Trophoblast cell (in vitro differentiated cells and primary cell): ENCODE measurements at regions not wholly inside any gene's neighbourhood (a gene's known extent, or its start where the extent isn't known, plus 50 kb on each side); places are given as distances from the start of the nearest gene placed in this dataset.

Experiments used
- DNase-seq, 2 donors: peaks; one replicate each; pipeline ENCODE4 v3.0.0-alpha.2; 2016
- H2AFZ ChIP-seq: 2 replicates; pipeline ENCODE4 v1.6.1; 2013; ENCODE audit warnings: low read length, moderate library complexity, mild to moderate bottlenecking; ENCODE audit not compliant: insufficient read depth, poor library complexity
- H2AK5ac ChIP-seq: 2 replicates; pipeline ENCODE4 v1.6.1; 2013; ENCODE audit warnings: mild to moderate bottlenecking, low read length
- H2BK120ac ChIP-seq: 2 replicates; pipeline ENCODE4 v1.6.1; 2013; ENCODE audit warnings: low read length, mild to moderate bottlenecking, moderate library complexity; ENCODE audit not compliant: insufficient read depth, poor library complexity
- H2BK12ac ChIP-seq: 2 replicates; pipeline ENCODE4 v1.6.1; 2013; ENCODE audit warnings: mild to moderate bottlenecking, low read length, moderate library complexity
- H2BK5ac ChIP-seq: 2 replicates; pipeline ENCODE4 v1.6.1; 2013; ENCODE audit warnings: low read length, low read depth, moderate library complexity, mild to moderate bottlenecking; ENCODE audit not compliant: poor library complexity
- H3K14ac ChIP-seq: 2 replicates; pipeline ENCODE4 v1.6.1; 2013; ENCODE audit warnings: mild to moderate bottlenecking, low read length
- H3K18ac ChIP-seq: 2 replicates; pipeline ENCODE4 v1.6.1; 2013; ENCODE audit warnings: mild to moderate bottlenecking, low read length
- H3K23ac ChIP-seq: 2 replicates; pipeline ENCODE4 v1.6.1; 2013; ENCODE audit warnings: low read length
- H3K27ac ChIP-seq: 2 replicates; pipeline ENCODE4 v1.5.1; 2013; ENCODE audit warnings: low read depth, mild to moderate bottlenecking, inconsistent platforms, low read length, moderate library complexity
- H3K27me3 ChIP-seq: 2 replicates; pipeline ENCODE4 v1.6.1; 2013; ENCODE audit warnings: inconsistent platforms, mild to moderate bottlenecking, low read length, moderate library complexity; ENCODE audit not compliant: insufficient read depth
- H3K36me3 ChIP-seq, 2 experiments: 1 replicate in 1 of 2; 2 replicates in 1 of 2; pipeline ENCODE4 v1.6.1; 2013; ENCODE audit warnings: low read length in 2 of 2, mild to moderate bottlenecking in 2 of 2, moderate library complexity in 1 of 2; ENCODE audit not compliant: insufficient read depth in 2 of 2, control insufficient read depth in 1 of 2
- H3K4ac ChIP-seq: 2 replicates; pipeline ENCODE4 v1.6.1; 2013; ENCODE audit warnings: low read depth, mild to moderate bottlenecking, low read length, moderate library complexity
- H3K4me1 ChIP-seq, 2 experiments: 1 replicate in 1 of 2; 2 replicates in 1 of 2; pipeline ENCODE4 v1.6.1; 2013; ENCODE audit warnings: low read length in 2 of 2, mild to moderate bottlenecking in 2 of 2, moderate library complexity in 1 of 2; ENCODE audit not compliant: insufficient read depth in 2 of 2, control insufficient read depth in 1 of 2
- H3K4me2 ChIP-seq: 2 replicates; pipeline ENCODE4 v1.6.1; 2013; ENCODE audit warnings: inconsistent platforms, mild to moderate bottlenecking, low read length, moderate library complexity
- H3K4me3 ChIP-seq: 2 replicates; pipeline ENCODE4 v1.5.1; 2013; ENCODE audit warnings: mild to moderate bottlenecking, low read depth, low read length, inconsistent platforms
- H3K79me1 ChIP-seq: one replicate; pipeline ENCODE4 v1.6.1; 2013; ENCODE audit warnings: low read length
- H3K79me2 ChIP-seq: 2 replicates; pipeline ENCODE4 v1.6.1; 2013; ENCODE audit warnings: low read length, mild to moderate bottlenecking; ENCODE audit not compliant: control insufficient read depth, insufficient read depth, poor library complexity
- H3K9ac ChIP-seq: 2 replicates; pipeline ENCODE4 v1.6.1; 2013; ENCODE audit warnings: mild to moderate bottlenecking, low read length
- H3K9me3 ChIP-seq: 2 replicates; pipeline ENCODE4 v1.6.1; 2013; ENCODE audit warnings: low read depth, mild to moderate bottlenecking, control low read depth, inconsistent platforms, low read length; ENCODE audit not compliant: insufficient read depth
- H4K12ac ChIP-seq: 2 replicates; pipeline ENCODE4 v1.6.1; 2013; ENCODE audit warnings: low read depth, mild to moderate bottlenecking, low read length, moderate library complexity
- H4K8ac ChIP-seq: 2 replicates; pipeline ENCODE4 v1.6.1; 2013; ENCODE audit warnings: low read depth, mild to moderate bottlenecking, low read length, moderate library complexity
- H4K91ac ChIP-seq: one replicate; pipeline ENCODE4 v1.6.1; 2013; ENCODE audit warnings: low read depth, mild to moderate bottlenecking, low read length, moderate library complexity
- WGBS: extraction: QIAGEN DNeasy Blood & Tissue Kit; methylation state at CpG from one replicate; pipeline ENCODE4 v1.1.7; 2013; ENCODE audit warnings: missing lambda C conversion rate; ENCODE audit not compliant: insufficient read length, insufficient coverage; ENCODE audit errors: extremely low coverage; 5-methylcytosine and 5-hydroxymethylcytosine counted together

DNA sequence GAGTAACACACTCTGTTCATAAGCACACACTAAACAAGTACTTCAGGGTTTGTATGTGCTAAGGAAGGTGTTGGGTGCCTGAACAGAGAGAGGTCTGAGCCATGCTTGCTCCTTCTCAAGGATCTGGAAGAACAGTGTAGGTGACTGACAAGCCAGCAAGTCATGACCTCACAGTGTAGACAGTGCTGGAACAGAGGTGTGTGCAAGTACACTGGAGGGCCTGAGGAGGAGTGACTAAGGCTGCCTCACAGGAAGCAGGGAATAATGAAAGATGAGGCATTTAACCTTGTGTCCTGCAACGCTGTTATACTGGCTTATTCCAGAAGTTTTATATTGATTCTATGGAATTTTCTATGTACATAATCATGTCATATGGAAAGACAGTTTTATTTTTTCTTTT lies 83.9 kb downstream of the TMEM174 start:
- H4K91ac ChIP-seq: no peak overlapping the region
- H4K8ac ChIP-seq: no peak overlapping the region
- no peak overlapping the region for H2AFZ ChIP-seq
- H3K23ac ChIP-seq: no peak overlapping the region
- no peak overlapping the region for H3K4me2 ChIP-seq
- H3K27ac ChIP-seq: no peak overlapping the region
- peaks cover 2% of the 10 kb centered on the region for H3K9me3 ChIP-seq
- H2AK5ac ChIP-seq: no peak overlapping the region
- no peak overlapping the region for H3K9ac ChIP-seq
- no peak overlapping the region for H3K4ac ChIP-seq
- DNase-seq: no peak
- H4K12ac ChIP-seq: no peak overlapping the region
- no peaks in the 10 kb centered on the region for H3K36me3 ChIP-seq
- H3K79me1 ChIP-seq: no peaks in the 10 kb centered on the region
- no CpG with 5 or more reads among the region's 1 CpG for WGBS
- H2BK120ac ChIP-seq: no peak overlapping the region
- H3K4me1 ChIP-seq: no peaks in the 10 kb centered on the region
- no peaks in the 10 kb centered on the region for H3K27me3 ChIP-seq
- no peak overlapping the region for H3K4me3 ChIP-seq
- H2BK12ac ChIP-seq: no peak overlapping the region
- H3K14ac ChIP-seq: no peak overlapping the region
- H3K79me2 ChIP-seq: no peaks in the 10 kb centered on the region
- H2BK5ac ChIP-seq: no peak overlapping the region
- no peak overlapping the region for H3K18ac ChIP-seq

GRCh38 chr5:73256462-73256861 lies 83.5 kb downstream of the TMEM174 start:
- no peak overlapping the region for H3K23ac ChIP-seq
- H3K9me3 ChIP-seq: peaks cover 2% of the 10 kb centered on the region
- no peak overlapping the region for H3K27ac ChIP-seq
- no peak overlapping the region for H2AFZ ChIP-seq
- H4K91ac ChIP-seq: no peak overlapping the region
- no peak for DNase-seq
- H3K79me1 ChIP-seq: no peaks in the 10 kb centered on the region
- no peaks in the 10 kb centered on the region for H3K36me3 ChIP-seq
- H3K18ac ChIP-seq: no peak overlapping the region
- no peak overlapping the region for H3K4ac ChIP-seq
- WGBS: no CpG with 5 or more reads among the region's 2 CpGs
- H3K79me2 ChIP-seq: no peaks in the 10 kb centered on the region
- no peak overlapping the region for H2AK5ac ChIP-seq
- H3K14ac ChIP-seq: no peak overlapping the region
- no peak overlapping the region for H2BK5ac ChIP-seq
- H3K4me1 ChIP-seq: no peaks in the 10 kb centered on the region
- H2BK12ac ChIP-seq: no peak overlapping the region
- H3K27me3 ChIP-seq: no peaks in the 10 kb centered on the region
- no peak overlapping the region for H4K12ac ChIP-seq
- no peak overlapping the region for H3K4me3 ChIP-seq
- H3K9ac ChIP-seq: no peak overlapping the region
- no peak overlapping the region for H3K4me2 ChIP-seq
- H4K8ac ChIP-seq: no peak overlapping the region
- H2BK120ac ChIP-seq: no peak overlapping the region

- Histone ChIP-seq H2AFZ (no peak overlapping the region), H2BK5ac (no peak overlapping the region), H2BK12ac (no peak overlapping the region), H3K18ac (no peak overlapping the region), H3K27me3 (no peaks in the 10 kb centered on the region), H3K36me3 (no peaks in the 10 kb centered on the region), H3K23ac (no peak overlapping the region), H2BK120ac (no peak overlapping the region), H3K9ac (no peak overlapping the region), H3K14ac (no peak overlapping the region), H2AK5ac (no peak overlapping the region), H4K12ac (no peak overlapping the region), H4K91ac (no peak overlapping the region), H3K4me2 (no peak overlapping the region), H4K8ac (no peak overlapping the region), H3K27ac (no peak overlapping the region), H3K4me3 (no peak overlapping the region), H3K79me1 (no peaks in the 10 kb centered on the region), H3K4ac (no peak overlapping the region), H3K79me2 (no peaks in the 10 kb centered on the region), H3K9me3 (peaks cover 2% of the 10 kb centered on the region), H3K4me1 (no peaks in the 10 kb centered on the region)
- no CpG with 5 or more reads among the region's 6 CpGs for WGBS
- no peak for DNase-seq
Observed at GRCh38 chr5:73256012-73256411, 83.0 kb downstream of the TMEM174 start.

GRCh38 chr5:73254642-73255041 lies 81.6 kb downstream of the TMEM174 start:
- no peak overlapping the region for H4K12ac ChIP-seq
- no peak overlapping the region for H3K14ac ChIP-seq
- H3K9ac ChIP-seq: no peak overlapping the region
- no peak overlapping the region for H2AK5ac ChIP-seq
- no peak overlapping the region for H3K4me2 ChIP-seq
- no peak overlapping the region for H3K18ac ChIP-seq
- H2BK12ac ChIP-seq: no peak overlapping the region
- no CpG with 5 or more reads among the region's 3 CpGs for WGBS
- H3K79me2 ChIP-seq: no peaks in the 10 kb centered on the region
- H3K27me3 ChIP-seq: no peaks in the 10 kb centered on the region
- H2BK5ac ChIP-seq: no peak overlapping the region
- H3K4me1 ChIP-seq: no peaks in the 10 kb centered on the region
- no peak overlapping the region for H2AFZ ChIP-seq
- H2BK120ac ChIP-seq: no peak overlapping the region
- H3K4ac ChIP-seq: no peak overlapping the region
- H3K27ac ChIP-seq: no peak overlapping the region
- H3K23ac ChIP-seq: no peak overlapping the region
- no peaks in the 10 kb centered on the region for H3K36me3 ChIP-seq
- H4K8ac ChIP-seq: no peak overlapping the region
- peaks cover 2% of the 10 kb centered on the region for H3K9me3 ChIP-seq
- DNase-seq: no peak
- H3K79me1 ChIP-seq: no peaks in the 10 kb centered on the region
- H4K91ac ChIP-seq: no peak overlapping the region
- H3K4me3 ChIP-seq: no peak overlapping the region
